K562 (cell line): ENCODE measurements at regions not wholly inside any gene's neighbourhood (a gene's known extent, or its start where the extent isn't known, plus 50 kb on each side); places are given as distances from the start of the nearest gene placed in this dataset.
"Not testable (repeated sequence)": the region's sequence is repeated elsewhere in the genome, so short reads cannot be mapped to it uniquely, and the experiment has no call there.

ENCODE experiments used
- DACH1 ChIP-seq: fragments of 450-650 bp; IDR thresholded peaks from 2 replicates; pipeline ENCODE4 v1.6.1; 2018; ENCODE audit not compliant: partially characterized antibody
- EP300 ChIP-seq: IDR thresholded peaks from 2 replicates; pipeline ENCODE4 v1.6.1; 2012; ENCODE audit warnings: low read length, improper control_type of control experiment
- GABPA ChIP-seq: fragments of 200-800 bp; sonication (Bioruptor generic); conservative IDR thresholded peaks from 2 replicates; pipeline ENCODE4 v1.6.1; 2016; ENCODE audit warnings: low read depth, missing genetic modification characterization, missing compliant biosample characterization
- GATA2 ChIP-seq: sonication (generic); formaldehyde crosslinking; IDR thresholded peaks from 2 replicates; pipeline ENCODE4 v1.4.0; 2020; ENCODE audit warnings: mild to moderate bottlenecking, missing genetic modification reagents
- HCFC1 ChIP-seq: IDR thresholded peaks from 2 replicates; pipeline ENCODE4 v1.6.1; 2012; ENCODE audit warnings: low read depth, low read length, improper control_type of control experiment
- MAZ ChIP-seq, 2 experiments: fragments of 450-650 bp in 1 of 2; sonication (generic) in 1 of 2; formaldehyde crosslinking; IDR thresholded peaks in 1 of 2; conservative IDR thresholded peaks in 1 of 2; 2 replicates each; pipeline versions ENCODE4 v1.4.0 to v1.5.0; 2020; ENCODE audit warnings: mild to moderate bottlenecking in 1 of 2, missing genetic modification reagents in 1 of 2
- NELFE ChIP-seq: IDR thresholded peaks from 2 replicates; pipeline ENCODE4 v1.6.1; 2011; ENCODE audit warnings: mild to moderate bottlenecking; ENCODE audit not compliant: insufficient read depth, insufficient read length
- POLR2A ChIP-seq: fragments of 450-650 bp; conservative IDR thresholded peaks from 2 replicates; pipeline ENCODE4 v1.6.1; 2016
- PRPF4 ChIP-seq: fragments of 200-400 bp; formaldehyde crosslinking; IDR thresholded peaks from one replicate; pipeline ENCODE4 v1.6.1; 2017; ENCODE audit warnings: low read length, low read depth, mild to moderate bottlenecking; ENCODE audit not compliant: insufficient read depth, poor library complexity, severe bottlenecking
- SRF ChIP-seq, 2 experiments: fragments of 250-450, 450-650 bp in 1 of 2; sonication (Bioruptor Pico) in 1 of 2; sonication (generic) in 1 of 2; formaldehyde crosslinking; IDR thresholded peaks; 2 replicates each; pipeline versions ENCODE4 v1.5.0 to v1.5.1; 2020 to 2022; ENCODE audit warnings: mild to moderate bottlenecking in 1 of 2, missing genetic modification reagents in 1 of 2
- TBP ChIP-seq: optimal IDR thresholded peaks from 2 replicates; pipeline ENCODE3; 2011; ENCODE audit warnings: low read depth, low read length, improper control_type of control experiment
- TF ChIP-seq, protein P1 (sequence below), 3 experiments: IDR thresholded peaks in 2 of 3; conservative IDR thresholded peaks in 1 of 3; 2 replicates each; pipeline ENCODE4 v1.5.1; 2011 to 2012; ENCODE audit warnings: low read length in 3 of 3, mild to moderate bottlenecking in 3 of 3, control low read depth in 2 of 3, improper control_type of control experiment in 1 of 3, inconsistent platforms in 1 of 3, low read depth in 1 of 3, mixed read lengths in 1 of 3, moderate library complexity in 1 of 3; ENCODE audit not compliant: insufficient read depth in 2 of 3
- TF ChIP-seq, protein P2 (sequence below): fragments of 250-450 bp; sonication (Bioruptor Pico); IDR thresholded peaks from 2 replicates; pipeline ENCODE4 v1.8.0; 2021; ENCODE audit warnings: mild to moderate bottlenecking, moderate library complexity

DNA sequence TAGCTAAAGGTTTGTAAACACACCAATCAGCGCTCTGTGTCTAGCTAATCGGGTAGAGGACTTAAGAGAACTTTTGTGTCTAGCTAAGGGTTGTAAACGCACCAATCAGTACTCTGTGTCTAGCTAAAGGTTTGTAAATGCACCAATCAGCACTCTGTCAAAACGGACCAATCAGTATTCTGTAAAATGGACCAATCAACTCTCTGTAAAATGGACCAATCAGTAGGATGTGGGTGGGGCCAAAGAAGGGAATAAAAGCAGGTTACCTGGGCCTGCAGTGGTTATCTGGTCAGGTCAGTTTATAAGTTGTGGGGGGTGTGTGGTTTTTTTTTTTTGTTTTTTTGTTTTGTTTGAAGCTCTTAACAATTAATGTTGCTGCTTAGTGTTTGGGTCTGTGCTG lies 152.4 kb downstream of the SLC35B3 start:
- not testable (repeated sequence) for TF ChIP-seq POLR2A; PRPF4; EP300; DACH1; MAZ (CRISPR knock-in tag; conservative IDR thresholded peaks at IDR 0.05 in 1 of 2, IDR thresholded peaks at IDR 0.05 in 1 of 2); SRF (CRISPR knock-in tag; IDR thresholded peaks at IDR 0.05); HCFC1; GATA2 (CRISPR knock-in tag); GABPA (tag); TBP; NELFE
- TF ChIP-seq, protein P1, sequence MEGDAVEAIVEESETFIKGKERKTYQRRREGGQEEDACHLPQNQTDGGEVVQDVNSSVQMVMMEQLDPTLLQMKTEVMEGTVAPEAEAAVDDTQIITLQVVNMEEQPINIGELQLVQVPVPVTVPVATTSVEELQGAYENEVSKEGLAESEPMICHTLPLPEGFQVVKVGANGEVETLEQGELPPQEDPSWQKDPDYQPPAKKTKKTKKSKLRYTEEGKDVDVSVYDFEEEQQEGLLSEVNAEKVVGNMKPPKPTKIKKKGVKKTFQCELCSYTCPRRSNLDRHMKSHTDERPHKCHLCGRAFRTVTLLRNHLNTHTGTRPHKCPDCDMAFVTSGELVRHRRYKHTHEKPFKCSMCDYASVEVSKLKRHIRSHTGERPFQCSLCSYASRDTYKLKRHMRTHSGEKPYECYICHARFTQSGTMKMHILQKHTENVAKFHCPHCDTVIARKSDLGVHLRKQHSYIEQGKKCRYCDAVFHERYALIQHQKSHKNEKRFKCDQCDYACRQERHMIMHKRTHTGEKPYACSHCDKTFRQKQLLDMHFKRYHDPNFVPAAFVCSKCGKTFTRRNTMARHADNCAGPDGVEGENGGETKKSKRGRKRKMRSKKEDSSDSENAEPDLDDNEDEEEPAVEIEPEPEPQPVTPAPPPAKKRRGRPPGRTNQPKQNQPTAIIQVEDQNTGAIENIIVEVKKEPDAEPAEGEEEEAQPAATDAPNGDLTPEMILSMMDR (IDR thresholded peaks at IDR 0.05 in 2 of 3, conservative IDR thresholded peaks at IDR 0.05 in 1 of 3; ENCODE audit: insufficient read depth in 2 of 3, low read depth in 1 of 3, low read length in 3 of 3): not testable (repeated sequence)
- TF ChIP-seq, protein P2, sequence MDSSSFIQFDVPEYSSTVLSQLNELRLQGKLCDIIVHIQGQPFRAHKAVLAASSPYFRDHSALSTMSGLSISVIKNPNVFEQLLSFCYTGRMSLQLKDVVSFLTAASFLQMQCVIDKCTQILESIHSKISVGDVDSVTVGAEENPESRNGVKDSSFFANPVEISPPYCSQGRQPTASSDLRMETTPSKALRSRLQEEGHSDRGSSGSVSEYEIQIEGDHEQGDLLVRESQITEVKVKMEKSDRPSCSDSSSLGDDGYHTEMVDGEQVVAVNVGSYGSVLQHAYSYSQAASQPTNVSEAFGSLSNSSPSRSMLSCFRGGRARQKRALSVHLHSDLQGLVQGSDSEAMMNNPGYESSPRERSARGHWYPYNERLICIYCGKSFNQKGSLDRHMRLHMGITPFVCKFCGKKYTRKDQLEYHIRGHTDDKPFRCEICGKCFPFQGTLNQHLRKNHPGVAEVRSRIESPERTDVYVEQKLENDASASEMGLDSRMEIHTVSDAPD (CRISPR knock-in tag): not testable (repeated sequence)
